ENCODE measurements at regions not wholly inside any gene's neighbourhood (a gene's known extent, or its start where the extent isn't known, plus 50 kb on each side); places are given as distances from the start of the nearest gene placed in this dataset.

GRCh38 chr16:86297391-86297790 lies 212.9 kb upstream of the FOXF1 start (continued):
- TF ChIP-seq ZNF592 (IDR thresholded peaks at IDR 0.05), result no peak

GRCh38 chr16:86297866-86298757 lies 212.2 kb upstream of the FOXF1 start:
- Histone ChIP-seq H3K27me3 (replicated peaks in 1 of 2; ENCODE audit: control insufficient read depth in 2 of 2, insufficient read depth in 2 of 2, low read length in 1 of 2) (peaks cover 3 to 13% of the 10 kb centered on the region in 2 experiments), H3K79me2 (ENCODE audit: control insufficient read depth, insufficient read depth, low read length) (no peaks in the 10 kb centered on the region), H3K36me3 (ENCODE audit: control insufficient read depth in 2 of 2, insufficient read depth in 2 of 2, low read length in 1 of 2) (no peaks in the 10 kb centered on the region), H3K9me3 (replicated peaks; ENCODE audit: control insufficient read depth, insufficient read depth, low read length) (no peaks in the 10 kb centered on the region; the same call in 2 of the 3 replicates), H3K9ac (ENCODE audit: control insufficient read depth, insufficient read depth, low read length) (no peak overlapping the region), H4K20me1 (ENCODE audit: control insufficient read depth, insufficient read depth) (no peaks in the 10 kb centered on the region), H3K4me3 (no peak overlapping the region), H3K4me1 (ENCODE audit: control insufficient read depth, insufficient read depth, low read length) (no peaks in the 10 kb centered on the region), H3K4me2 (ENCODE audit: control insufficient read depth, insufficient read depth) (no peak overlapping the region), H2AFZ (ENCODE audit: control insufficient read depth, low read depth, low read length) (no peak overlapping the region), H3K27ac (ENCODE audit: control insufficient read depth, insufficient read depth) (no peak overlapping the region)
- no TSS peak for BruUV-seq (replicated peaks)
- TF ChIP-seq ZNF207 (IDR thresholded peaks at IDR 0.05; ENCODE audit: borderline replicate concordance), result no peak
- no peak for TF ChIP-seq FOS (IDR thresholded peaks at IDR 0.05; ENCODE audit: borderline replicate concordance, extremely low read depth, insufficient read length)
- TF ChIP-seq IRF4 (IDR thresholded peaks at IDR 0.05; ENCODE audit: low read depth, low read length), result no peak
- ATAC-seq, result no peak
- intact Hi-C loops (cut with micrococcal nuclease; ENCODE audit: unreplicated experiment) (no loop called here), in situ Hi-C loops (cut with MboI) (no loop called here)
- CTCF ChIA-PET, result no interaction called here
- no peak for DNase-seq (ENCODE audit: low read depth, low spot score)
- POLR2A ChIA-PET, result no interaction called here
- RAD21 ChIA-PET (ENCODE audit: unreplicated experiment), result no interaction called here
- SMC1A ChIA-PET (ENCODE audit: uncharacterized antibody, unreplicated experiment), result no interaction called here
- WGBS (ENCODE audit: insufficient coverage, insufficient replicate concordance, low lambda C conversion rate, missing lambda C conversion rate), result 25% methylated on average over 31 of the region's 31 CpGs
- no peak for FAIRE-seq

All from GM12878 (cell line).